Fibroblast of skin of back (primary cell): ENCODE measurements at regions not wholly inside any gene's neighbourhood (a gene's known extent, or its start where the extent isn't known, plus 50 kb on each side); places are given as distances from the start of the nearest gene placed in this dataset.

ENCODE experiments used
- DNase-seq: peaks from one replicate; pipeline ENCODE4 v3.0.0-alpha.2; 2013

DNA sequence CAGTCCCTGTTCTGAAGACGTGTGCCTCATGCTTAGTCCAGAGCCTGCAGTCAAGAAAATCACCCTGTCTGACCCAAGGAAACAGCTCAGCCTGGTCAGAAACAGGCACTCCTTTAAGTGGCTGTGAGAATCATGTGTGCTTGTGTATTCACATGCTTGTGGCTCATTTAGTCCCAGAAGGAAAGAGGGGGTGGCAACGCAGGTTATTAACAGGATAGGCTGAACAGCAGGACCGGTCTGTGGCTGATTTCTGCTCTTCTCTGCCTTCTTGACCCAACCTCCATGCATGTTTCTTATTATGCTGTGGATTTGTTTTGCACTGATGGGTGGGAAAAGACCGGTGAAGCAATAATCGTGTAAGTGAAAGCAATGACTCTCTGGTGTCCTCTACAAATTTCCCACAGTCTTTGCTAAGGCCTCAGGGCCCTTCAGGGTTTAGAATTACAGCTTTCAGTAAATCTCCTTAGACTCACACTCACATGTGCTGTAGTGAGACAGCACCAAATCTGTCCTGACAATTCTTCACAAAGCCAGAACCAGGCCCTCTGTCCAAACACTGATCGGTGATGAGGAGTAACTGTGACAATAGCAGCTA, 288.1 kb downstream of the ETS1 start:
- peak; percentile 42 for DNase-seq

DNA sequence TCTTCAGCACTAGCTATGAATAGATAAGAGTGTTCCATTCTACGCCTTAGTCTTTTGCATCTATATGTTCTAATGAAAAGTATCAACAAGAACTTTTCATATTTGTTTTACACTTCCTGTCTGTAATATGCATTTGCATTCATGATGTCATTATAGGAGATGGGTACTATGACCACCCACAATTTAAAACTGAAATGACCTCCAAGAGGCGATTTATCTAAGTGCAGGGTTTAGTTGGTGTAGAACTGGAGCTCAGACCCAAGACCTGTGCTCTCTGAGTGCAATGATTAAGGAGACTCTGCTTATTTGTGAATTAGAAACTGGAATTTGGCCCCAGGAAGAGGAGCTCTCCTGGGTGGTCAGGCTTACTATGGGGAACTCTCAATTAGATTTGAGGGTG, 289.1 kb downstream of the ETS1 start:
- DNase-seq: no peak

DNA sequence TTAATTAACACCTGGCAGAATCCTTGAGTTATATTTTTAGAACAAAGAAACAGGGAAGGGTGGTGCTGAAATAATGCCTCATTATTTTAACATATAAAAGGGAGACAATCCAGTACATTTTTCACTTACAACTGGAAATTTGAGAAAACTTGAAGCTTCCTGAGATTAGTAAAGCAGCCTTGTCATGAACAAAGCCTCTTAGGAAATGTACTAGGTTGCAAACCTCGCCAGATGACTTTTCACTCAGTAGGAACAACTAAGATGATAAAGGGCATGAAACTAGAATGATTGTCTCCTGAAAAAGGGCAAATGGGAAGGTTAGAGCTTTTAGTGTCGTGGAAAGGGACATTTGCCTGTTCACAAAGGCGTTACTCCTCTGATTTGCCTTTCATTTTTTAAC, 289.6 kb downstream of the ETS1 start:
- DNase-seq: no peak

DNA sequence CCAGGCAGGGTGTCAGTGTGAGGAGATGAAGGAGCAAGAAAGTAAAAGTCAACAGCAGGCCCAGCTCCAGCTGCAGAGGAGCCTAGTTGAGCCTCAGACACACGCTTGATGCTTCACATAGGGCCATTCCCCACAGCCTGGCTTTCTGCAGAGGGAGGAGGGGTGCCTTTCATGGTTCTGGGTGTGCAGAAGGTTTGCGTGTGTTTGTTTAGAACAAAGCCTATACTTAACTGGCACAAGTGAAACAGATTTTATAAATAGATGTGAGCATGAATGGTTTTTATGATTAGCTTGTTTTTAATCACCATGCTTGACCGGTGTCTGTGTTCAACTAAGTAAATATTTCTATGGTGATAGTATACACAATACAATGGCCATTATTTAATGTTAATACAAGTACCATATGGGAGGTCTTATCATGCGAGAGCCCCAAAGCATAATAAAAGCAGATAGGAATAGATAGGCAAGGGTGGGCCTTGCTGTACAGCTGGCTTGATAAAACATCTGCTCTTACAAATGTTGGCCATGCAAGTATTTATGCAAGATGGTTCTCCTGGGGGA, 290.2 kb downstream of the ETS1 start:
- no peak for DNase-seq

DNA sequence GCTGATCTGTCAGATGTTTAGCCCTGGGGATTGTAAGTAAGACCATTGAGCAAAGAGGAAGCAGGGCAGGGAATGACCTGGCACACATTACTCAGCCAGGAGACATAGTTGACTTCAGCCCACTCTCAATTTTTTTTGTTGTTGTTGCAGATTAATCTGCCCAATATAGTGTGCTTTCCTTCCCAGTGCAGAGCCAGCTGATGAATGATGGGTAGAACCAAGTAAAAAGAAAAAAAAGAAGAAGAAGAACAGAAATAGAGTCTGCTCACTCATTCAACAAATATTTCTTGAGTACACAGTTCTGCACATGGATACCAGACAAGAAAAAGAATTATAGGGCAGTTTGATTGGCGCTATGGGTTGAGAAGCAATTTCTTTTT, 292.7 kb downstream of the ETS1 start:
- peak; percentile 84 for DNase-seq

DNA sequence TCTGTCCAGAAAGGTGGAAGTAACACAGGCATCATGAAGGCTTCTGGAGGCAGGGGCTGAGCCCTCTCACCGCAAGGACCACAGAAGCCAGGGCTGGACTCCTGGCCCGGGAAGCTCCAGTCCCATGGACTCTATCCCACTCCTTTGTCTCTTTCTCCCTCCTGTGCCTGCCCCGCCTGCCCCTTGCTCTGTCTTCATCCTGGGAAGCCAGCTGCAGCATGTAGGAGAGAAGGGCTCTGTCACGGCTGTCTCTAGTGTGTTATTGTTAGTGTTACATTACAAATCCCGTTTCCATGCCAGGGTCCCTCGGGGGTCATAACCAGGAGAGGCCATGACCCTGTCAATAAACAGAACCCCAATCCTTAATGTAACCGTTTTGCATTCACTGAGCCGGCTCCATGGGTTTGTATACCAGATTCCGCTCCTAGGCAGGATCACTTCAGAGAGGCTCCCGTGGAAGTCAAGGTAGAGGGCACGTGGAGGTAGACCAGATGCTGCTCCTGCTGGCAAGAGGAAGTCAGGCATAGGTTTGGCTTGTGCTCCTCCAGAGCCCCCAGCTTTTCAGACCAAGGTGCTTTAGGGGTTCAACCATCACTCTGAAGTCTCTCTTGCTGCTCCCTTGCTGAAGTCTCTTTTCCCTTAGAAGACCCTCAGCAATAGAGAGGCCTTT, 293.2 kb downstream of the ETS1 start:
- no peak for DNase-seq

DNA sequence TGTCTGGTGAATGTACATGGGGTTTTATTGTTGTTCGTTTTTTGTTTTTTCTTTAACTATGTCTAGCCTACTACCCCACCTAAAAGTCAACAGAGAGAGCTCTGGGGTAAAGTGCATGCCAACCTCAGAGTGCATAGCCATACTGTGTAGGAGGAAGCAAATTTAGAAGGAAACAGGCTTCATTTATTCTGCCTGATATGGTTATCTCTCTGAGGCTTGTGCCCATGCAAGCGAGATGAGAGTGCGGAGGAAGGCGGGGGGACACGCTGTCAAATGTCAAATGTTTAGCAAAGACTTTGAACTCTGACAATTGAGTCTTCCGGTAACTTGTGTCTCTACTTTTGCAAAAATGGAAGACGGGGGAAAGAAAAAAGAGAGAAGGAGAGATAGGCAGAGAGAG, 295.5 kb downstream of the ETS1 start:
- DNase-seq: no peak

DNA sequence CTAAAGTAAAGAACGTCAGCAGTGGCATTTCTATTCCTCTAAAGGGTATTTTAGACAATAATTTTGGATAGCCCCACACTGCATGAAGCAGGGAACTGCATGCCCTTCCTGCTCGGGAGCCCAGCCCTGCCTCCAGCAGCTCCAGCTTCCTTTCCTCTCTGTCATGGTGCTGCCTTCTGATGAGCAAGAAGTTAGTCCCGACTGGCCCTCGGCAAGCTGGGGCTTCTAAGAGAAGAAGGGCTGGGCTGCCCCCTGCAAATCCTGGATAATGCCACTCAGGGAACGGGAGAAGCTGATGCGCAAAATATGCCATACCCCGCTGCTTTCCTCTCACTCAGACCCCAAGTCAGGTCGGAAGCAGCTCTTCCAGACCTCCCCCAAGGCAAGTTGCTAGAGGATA, 296.4 kb downstream of the ETS1 start:
- DNase-seq: peak; percentile 40

DNA sequence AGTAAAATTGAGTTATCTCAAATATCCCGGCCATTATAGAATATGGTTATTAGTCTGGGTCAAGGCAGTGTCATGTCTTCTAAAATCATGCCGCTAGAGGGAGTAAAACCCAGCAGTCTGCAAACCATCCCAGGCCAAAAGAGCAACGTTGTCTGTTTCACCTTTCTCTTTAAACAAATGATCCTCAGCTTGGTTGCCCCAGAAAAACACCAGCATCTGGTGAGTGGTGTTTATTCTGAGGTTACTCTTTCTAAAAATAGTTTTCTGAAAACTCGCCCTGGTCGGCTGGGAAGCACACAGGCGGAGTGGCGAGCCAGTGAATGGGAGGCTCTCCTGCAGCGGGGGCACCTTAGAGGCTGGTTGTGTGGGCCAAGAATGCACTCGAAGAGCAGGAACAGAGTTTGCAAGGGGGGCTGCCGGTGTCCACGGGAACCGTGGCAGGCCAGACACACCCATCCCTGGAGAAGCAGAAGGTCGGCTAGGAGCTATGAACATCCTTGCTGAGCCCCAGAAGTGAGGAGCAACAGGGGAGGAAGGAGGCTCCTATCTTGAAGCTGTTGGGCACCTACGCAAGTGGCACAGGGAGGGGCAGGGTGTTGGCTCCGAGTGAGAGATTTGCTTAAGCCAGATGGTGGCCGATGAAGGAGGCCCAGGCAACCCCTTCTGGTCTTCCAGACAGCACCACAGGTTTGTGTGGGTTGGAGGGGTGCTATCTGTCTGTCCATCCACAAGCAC, 297.1 kb downstream of the ETS1 start:
- peak; percentile 87 for DNase-seq

DNA sequence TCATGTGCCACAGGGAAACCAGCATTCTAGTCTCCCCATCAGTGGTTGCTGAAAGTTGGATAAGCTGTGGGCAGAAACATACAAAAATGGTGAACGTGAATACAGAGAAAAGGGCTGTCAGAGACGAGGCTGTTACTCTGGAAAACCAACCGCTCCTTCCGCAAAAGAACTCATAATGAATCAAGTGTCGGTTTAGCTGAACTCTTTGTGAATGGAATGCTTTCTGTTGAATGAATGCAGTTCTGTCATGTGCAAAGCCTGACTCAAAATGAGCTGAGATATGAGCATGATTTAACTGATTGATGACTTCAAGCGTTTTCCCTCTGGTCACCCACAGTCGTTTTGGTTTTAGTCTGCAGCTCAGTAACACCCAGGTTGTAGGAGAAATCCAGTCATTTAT, 298.3 kb downstream of the ETS1 start:
- no peak for DNase-seq

DNA sequence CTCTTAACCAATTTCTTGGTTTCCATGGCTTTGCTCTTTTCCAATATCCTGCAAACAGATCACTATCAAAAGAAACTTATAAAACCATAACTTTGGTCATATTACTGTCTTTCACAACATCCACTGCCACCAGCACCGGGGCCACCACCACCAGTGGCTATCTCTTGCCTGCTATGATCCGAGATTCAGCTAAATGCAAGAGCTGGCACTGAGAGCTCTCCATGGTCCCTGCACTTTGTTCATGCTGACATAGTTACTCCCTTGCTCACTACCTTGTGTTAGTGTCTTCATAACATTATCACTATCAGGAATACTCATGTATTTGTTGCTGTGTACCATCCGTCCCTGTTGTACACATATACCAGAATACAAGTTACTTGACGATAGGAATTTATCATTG, 299.0 kb downstream of the ETS1 start:
- DNase-seq: peak; percentile 25

DNA sequence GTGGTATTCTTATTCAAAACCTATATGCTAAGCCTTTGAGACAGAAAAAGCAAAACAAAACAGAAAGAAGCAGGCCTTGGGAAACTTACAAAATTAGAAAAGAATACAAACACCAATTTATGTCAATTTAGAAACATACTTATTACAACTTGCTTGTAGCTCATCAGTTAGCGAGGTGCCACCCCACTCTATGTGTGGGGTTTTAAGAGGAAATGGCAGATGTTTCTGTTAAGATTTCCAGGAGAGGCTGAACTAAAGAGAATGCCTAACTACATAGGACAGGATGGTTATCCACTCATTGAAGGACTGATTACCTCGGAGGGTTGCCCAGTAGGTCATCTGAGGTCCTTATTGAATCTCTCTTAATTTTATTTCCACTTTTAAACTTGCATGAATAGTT, 302.0 kb downstream of the ETS1 start:
- DNase-seq: no peak

DNA sequence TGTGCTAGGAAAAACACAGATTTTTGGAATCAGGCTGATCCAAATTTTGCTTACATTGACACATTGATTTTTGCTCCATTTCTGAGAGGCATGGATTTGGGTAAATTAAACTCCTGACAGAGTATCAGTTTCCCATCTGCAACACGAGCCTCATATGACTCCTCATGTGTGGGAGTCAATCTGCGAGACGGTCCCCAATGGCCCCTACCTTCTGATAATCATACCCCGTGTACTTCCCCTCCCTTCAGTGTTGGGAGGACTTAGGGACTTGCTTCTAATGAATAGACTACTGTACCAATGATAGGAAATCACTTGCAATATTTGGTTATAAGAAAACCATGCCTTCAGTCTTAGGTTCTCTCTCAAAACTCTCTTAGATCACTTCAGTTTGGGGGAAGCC, 302.7 kb downstream of the ETS1 start:
- no peak for DNase-seq

DNA sequence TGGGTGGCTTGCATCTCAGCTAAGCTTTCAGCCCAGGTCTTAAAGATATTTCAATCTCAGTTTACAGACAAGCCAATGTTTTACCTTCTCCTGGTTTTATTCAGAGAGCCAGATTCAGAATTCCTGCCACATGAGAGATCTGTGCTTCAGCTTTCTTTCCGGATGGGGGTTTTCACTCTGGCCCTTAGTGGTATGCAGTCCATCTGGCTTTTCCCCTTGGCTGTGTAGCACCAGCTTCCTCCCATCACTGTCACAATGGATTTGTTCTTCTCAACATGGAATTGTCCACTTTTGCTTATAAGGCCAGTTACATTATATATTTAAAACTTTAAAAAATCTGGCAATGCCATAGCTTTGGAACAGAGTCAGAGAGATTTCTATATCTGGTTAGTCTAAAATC, 303.9 kb downstream of the ETS1 start:
- DNase-seq: peak; percentile 36

DNA sequence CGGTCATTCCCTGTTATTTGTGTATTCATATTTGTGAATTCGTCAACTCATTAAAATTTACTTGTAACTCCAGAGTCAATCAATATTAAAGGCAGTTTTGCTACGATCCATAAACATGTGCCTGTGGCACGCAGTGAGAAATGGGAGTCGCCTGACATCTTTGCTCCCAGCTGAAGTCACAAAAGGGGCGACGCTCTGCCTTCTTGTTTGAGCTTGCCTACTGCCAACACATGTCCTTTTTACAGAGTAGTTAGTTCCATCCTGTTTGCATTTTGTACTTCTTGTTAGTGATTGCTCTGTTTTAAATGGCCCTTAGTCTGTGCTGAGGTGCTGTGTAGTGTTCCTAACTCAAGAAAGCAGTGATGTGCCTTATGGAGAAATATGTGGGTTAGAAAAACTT, 305.3 kb downstream of the ETS1 start:
- no peak for DNase-seq

DNA sequence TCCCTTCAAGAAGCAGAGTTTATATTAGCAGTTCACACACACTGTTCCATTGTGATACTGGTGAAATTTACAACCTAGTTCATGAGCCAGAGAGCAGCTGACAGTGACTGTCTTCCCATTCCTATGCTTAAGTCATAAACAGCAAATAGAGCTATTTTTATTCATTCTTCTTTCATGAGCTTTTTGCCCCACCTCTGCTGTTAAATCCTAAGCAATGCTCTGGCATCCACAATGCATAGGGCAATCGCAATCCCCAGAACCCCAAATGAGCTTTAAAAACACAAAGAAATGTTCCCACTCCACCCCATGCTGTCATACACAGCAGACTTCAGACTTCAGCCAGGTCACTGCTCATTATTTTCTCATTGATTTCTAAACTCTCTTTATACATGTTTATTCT, 307.5 kb downstream of the ETS1 start:
- DNase-seq: peak; percentile 72

DNA sequence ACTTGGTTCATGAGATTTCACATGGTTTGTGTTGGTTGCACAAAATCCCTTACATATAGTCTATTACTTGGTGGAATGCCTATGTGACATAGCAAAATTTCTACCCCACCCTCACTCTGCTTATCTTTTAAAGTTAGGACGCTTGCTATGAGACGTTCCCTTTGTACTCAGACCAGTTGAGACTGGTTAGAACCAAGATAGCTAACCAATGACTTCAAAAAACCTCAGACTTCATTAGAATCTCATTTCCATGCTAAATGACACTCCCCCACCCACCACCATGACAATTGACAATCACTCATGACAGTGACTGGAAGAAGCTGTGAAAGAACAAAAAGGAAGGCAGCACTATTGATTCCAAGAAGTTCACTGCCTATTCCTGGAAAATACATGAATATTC, 313.6 kb downstream of the ETS1 start:
- DNase-seq: no peak

DNA sequence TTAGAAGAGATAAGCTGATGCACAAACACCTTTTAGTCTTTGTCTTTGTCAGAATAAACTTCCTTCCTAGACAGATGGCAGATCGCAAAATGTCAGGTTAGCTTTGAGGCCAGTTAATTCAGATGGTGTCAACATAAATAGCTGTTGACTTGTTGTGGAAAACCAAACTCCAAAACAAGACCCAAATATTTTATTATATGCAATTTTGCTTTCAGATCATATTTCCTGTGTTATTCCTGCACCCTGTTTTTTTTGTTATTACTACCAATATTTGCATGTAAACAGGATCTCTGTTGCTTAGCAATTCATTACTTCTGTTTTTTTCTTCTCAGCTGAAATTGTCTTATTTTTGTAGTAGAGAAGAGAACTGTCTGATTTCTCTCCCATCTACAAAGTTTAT, 316.0 kb downstream of the ETS1 start:
- DNase-seq: no peak

DNA sequence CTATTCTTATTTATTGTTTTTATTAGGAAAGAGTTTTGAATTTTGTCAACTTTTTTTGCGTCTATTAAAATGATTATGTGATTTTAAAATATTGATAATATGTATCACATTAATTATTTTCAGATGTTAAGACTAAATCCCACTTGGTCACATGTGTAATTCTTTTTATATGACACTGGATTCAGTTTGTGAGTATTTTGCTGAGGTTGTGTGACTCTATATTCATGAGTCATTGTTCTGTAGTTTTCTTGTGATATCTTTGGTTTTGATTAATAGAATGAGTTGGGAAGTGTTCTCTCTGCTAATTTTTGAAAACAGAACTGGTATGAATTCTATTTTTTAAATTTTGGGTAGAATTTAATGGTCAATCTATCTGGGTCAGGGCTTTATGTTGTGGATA, 317.9 kb downstream of the ETS1 start:
- no peak for DNase-seq

DNA sequence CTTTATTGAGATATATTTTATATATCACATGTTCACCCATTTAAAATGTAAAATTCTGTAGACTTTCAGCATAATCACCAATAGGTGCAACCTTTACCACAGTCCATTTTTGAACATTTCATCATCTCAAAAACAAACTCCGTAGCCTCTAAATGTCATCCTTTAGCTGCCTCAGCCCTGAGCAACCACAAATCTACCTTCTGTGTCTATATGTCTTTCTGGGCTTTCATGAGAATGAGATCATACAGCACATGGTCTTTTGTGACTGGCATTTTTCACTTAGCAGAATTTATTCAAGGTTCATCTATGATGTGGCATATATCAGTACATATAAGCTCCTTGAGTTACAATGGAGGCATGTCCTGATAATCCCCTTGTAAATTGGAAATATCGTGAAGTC, 320.5 kb downstream of the ETS1 start:
- no peak for DNase-seq

DNA sequence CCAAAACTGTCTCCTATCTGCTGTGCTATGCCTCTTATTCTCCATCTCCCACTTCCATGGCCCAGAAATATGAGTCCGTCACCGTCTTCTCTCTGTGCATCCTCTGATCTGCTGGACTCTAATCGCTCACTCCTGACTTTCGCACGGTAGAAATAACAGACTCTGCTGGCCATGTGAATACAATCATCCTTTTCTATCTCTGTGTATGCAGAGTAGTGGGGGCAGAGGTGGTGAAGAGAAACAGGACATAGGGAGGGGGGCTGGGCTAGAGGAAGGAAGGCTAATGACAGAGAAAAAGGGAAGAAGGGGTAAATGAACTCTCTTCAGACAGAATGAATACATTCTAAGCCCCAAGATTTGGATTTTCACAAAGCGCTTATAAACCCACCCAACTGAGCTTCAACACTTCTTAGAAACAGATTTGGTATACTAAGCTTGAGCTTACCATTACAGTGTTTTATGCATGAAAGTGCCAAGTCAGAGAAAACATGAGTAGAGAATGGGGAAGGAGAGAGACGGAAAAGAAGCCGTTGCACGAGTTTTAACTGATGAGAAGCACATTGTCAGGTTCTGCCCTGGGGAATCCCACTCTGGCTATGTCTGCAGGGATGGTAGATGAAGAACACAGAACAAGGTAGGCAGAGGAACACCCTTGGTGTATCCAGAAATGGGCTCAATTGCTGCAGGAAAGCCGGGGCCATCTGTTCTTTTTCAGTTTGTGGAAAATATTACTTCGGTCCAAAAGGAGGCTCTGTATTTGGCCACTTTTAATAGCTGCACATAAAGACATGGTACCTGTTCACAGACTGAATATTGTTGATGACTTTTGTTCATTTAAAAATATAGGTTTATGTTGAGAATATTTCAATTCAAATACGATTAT, 324.7 kb downstream of the ETS1 start:
- DNase-seq: no peak

DNA sequence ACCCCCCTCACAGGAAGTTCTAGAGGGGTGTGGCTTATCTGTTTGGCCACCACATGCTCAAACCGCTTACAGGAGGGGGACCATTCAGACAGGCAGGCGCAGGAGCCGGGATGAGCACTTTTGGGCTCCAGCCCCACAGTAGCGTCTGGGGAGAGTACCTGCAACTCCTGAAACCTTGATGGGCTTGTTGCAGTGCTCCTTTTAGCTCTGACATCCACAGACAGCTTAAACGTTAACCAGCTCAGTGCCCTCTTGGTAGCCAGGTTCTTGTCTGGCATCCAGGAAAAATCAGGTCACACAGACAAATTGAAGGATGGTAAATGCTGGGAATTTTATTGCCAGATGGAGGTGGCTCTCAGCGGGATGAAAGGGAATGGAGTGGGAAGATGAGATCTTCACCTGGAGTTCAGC, 326.3 kb downstream of the ETS1 start:
- DNase-seq: no peak

DNA sequence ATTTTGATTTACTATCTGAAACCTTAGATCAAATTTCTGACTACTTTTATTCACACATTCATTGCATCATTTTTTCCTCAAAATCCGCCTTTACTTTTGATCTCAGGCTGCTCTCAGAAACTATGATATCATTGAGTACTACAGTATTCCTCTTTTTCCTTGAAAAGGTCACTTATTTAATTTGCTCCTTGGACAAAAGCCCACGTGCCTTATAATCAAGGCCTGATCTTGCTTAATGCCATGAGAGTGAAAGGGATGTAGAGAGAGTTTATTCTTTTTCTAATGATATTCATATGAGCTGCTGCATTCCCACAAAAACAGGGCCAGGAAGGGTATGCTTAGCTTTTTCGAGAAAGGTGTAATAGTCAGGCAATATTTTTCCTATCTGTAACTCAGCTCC, 327.0 kb downstream of the ETS1 start:
- no peak for DNase-seq
